H4 (cell line): ENCODE measurements at regions not wholly inside any gene's neighbourhood (a gene's known extent, or its start where the extent isn't known, plus 50 kb on each side); places are given as distances from the start of the nearest gene placed in this dataset.
A peak's percentile ranks its signal among the peaks of the same experiment; 100 is the strongest.
"Not testable (repeated sequence)": the region's sequence is repeated elsewhere in the genome, so short reads cannot be mapped to it uniquely, and the experiment has no call there.

Experiments used
- DNase-seq: peaks from one replicate; pipeline ENCODE4 v3.0.0-alpha.2; 2015; ENCODE audit warnings: low spot score

DNA sequence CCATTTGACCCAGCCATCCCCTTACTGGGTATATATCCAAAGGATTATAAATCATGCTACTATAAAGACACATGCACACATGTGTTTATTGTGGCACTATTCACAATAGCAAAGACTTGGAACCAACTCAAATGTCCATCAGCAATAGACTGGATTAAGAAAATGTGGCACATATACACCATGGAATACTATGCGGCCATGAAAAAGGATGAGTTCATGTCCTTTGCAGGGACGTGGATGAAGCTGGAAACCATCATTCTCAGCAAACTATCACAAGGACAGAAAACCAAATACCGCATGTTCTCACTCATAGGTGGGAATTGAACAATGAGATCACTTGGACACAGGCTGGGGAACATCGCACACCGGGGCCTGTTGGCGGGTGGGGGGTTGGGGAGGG, 913.4 kb upstream of the DIAPH2 start:
- not testable (repeated sequence) for DNase-seq

DNA sequence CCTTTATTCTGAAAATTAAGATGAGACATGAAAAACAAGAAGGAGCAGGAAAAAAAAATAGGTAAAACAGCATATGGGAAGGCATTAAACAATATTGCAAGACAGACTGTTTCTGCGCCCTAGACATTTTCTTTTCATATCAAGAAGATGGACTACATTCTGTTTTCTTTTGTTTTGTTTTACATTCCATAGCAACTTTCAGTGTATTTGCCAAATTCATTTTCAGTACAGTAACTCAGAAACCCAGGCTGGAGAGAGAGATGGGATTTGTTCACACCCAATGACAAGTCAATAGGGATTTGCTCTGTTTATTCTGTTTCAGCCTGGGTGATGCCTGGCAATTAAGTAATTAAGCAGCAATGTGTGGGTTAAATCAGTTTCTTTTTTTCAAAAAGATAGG, 892.8 kb upstream of the DIAPH2 start:
- no peak for DNase-seq

DNA sequence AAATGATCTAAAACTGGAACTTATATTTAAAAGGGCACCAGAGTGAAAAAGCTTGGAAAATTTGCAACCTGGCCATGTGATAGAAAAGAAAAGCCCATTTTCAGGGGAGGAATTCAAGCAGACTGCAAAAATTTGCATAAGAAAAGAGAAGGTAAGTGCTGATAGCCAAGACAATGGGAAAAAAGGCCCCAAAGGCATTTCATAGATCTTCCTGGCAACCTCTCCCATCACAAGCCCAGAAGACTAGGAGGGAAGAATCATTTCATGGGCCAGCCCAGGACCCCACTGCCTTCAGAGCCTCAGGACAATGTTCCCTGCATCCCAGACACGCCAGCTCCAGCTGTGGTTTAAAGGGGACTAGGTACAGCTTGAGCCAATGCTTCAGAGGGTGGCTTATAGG, 887.3 kb upstream of the DIAPH2 start:
- DNase-seq = no peak

DNA sequence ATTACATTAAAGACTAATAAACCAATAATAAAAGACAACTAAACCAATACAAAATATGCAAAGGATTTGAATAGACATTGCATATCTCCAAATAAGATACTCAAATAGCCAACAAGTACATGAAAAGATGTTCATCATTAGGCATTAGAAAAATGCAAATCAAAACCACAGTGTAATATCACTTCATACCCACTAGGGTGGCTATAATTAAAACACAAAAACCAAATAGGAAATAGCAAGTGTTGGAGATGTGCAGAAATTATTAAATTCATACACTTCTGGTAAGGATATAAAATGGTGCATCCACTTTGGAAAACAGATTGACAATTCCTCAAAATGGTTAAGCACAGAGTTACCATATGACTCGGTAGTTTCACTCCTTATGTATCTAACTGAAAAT, 860.8 kb upstream of the DIAPH2 start:
- no peak for DNase-seq

DNA sequence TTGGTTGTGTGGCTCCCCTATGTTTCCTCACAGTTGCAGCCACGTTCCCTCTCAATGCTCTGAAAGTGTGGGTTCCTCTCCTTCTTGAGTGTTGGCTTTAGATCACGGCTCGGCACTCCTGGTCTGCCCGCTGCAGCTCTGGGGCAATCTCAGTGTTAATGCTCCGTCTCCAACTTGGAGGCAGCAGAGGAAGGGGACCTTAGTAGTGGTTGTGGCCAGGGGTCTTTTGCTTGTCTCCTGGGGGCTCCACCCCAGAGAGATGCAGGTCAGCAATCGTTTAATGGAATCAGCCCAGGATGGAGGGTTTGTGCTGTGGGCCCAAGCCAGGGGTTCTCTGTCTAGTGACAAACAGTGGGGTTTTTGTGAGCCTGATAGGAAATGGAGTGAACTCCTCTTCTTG, 849.4 kb upstream of the DIAPH2 start:
- DNase-seq = no peak

DNA sequence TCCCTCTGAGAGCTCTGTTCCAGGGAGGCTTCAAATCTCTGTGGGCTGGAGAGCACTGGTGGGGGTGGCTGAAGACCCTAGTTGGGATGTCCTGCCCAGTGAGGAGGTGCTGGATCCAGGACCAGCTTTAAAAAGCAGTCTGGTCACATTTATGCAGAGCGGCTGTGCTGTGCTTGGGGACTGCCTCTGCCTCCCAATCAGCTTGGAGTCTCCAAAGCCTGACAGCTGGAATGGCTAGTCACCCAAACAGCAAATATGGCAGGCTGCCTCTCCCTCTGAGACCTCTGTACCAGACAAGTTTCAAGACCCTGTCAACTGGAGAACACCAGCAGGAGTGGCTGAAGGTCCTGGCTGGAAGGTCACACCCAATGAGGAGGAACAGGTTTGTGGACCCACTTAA, 848.1 kb upstream of the DIAPH2 start:
- DNase-seq = no peak

DNA sequence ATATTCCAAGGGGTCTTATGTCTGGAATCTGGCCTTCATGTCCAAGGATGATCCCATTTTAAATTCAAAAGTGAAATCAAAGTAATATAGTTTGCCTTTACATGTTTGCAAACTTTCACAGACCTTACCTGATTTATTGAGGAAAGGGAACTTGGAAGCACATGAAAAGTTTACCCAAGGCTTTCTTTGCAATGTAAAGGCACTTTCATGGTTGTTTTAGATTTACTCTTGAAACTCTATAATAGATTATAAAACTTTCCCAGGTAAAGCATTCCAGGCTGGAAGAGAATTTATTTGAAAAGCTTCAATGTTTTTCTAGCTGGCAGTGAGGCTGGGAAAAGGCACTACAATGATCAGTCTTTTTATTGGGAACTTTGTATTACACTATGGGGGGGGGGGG, 842.8 kb upstream of the DIAPH2 start:
- no peak for DNase-seq

DNA sequence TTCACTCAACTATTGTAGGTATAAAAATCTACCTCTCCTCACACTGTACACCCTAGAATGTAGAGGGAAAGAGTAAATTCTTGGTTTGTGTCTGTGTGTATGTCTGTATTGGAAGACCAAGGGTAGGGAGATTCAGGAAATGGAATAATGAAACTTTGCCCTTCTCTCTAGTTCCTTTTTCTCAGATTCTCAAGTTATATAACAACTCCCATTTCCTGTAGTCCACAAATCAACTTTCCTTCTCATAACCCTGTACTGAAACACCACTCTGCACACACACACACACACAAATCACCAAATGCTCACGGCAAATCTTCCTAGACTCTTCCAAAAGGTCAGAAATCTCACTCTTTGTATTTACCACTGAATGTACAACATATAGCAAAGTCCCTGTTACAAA, 824.5 kb upstream of the DIAPH2 start:
- no peak for DNase-seq

DNA sequence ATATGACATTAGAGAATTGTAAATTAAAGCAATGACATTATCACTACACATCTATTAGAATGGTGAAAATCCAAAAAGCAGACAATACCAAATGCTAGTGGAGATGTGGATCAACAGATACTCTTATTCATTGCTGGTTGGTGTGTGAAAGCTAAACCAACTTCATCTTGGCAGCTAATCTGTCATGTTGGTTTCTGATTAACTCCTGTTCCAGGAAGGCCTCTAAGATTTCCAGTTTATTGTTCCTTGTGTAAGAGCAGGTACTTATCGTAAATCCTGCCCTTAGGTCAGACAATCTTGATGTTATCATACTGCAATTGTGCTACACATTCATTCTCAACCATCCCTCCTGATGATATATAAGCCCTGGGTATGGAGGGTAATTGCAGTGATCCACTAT, 809.0 kb upstream of the DIAPH2 start:
- DNase-seq = no peak

DNA sequence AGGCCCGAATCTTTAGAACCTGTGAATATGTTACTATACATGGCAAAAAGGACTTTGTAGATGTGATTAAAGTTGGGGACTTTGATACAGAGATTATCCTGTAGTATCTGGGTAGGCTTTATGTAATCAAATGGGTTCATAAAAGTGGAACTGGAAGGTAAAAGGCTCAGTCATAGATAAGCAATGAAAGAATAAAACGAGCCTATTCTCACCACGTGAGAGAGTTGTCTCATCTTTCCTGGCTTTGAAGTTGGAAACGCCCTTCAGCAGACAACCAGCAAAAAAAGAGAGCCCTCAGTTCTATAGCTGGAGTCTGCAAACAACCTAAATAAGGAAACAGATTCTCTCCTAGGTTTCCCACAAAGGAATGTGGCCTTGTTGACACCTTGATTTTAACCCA, 805.8 kb upstream of the DIAPH2 start:
- no peak for DNase-seq

DNA sequence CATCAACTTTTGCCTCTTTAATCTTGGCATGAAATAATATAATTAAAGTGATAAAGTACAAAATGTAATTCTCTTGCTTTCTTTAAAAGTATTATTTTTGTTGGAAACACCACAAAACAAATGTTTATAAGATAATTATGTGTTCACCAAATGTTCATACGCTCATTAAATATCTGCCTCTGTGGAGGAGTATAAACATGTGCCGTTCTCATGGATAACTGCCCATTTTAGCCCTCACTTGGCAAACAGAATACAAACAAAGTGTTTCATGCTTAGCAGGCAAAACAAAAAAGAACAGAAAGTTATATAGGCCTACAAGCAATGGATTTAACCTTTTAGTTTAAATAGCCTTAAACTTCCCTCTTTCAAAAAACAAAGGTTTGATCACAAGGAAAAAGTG, 800.5 kb upstream of the DIAPH2 start:
- peak; percentile 52 for DNase-seq

DNA sequence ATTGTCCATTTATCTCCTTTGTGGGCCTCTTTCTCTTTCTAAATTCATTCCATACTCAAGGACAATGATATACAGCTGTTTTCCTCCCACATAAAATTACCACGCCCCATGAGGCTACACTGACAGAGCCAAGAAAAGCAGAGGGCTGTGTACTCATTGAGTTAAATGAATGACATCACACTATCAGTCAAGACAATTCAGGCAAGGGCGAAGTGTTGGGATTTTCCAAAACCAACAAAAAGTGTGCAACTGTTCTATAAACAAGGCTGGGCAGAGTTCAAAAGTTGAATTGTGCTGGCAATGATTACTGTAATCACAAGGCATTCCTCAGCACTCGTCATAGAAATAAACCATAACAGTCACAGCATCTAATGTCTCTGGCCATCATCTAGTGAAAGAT, 799.6 kb upstream of the DIAPH2 start:
- peak; percentile 86 for DNase-seq

DNA sequence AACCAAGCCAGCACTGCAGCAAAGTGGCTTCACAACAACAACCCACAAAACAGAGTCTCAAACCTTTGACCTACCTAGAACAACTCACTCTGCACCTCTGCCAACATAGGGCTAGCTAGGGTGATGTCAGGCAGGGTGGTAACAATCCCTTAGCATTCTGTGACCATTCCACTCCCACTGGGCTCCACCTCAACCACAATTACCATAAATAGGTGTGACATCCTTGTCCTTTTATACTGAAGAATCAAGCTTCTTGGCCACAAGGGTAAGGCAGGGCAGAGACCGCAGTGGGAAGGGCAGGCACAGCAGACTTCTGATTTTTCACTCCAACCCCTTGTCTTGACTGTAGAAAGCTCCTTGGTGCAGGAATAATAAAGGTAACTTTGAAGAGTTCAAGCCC, 795.4 kb upstream of the DIAPH2 start:
- DNase-seq = peak; percentile 6

DNA sequence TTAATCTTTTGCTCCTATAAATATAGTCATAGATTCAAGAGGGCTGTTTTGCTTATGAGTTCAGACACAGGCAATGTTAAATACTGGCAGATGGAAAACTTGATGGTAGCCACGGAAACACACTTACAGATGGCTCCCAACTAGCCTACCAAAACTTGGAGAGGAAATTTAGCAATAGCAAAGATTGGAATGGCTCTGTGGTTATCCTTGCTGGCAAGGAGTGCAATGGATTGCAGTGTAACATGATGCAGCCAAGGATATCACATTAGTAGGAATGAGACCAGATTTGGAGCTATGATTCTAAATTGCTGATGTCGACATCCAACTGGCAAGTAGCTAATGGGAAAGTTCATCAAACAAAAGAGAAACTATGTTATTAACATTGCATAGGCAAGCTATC, 791.0 kb upstream of the DIAPH2 start:
- DNase-seq = peak; percentile 69

DNA sequence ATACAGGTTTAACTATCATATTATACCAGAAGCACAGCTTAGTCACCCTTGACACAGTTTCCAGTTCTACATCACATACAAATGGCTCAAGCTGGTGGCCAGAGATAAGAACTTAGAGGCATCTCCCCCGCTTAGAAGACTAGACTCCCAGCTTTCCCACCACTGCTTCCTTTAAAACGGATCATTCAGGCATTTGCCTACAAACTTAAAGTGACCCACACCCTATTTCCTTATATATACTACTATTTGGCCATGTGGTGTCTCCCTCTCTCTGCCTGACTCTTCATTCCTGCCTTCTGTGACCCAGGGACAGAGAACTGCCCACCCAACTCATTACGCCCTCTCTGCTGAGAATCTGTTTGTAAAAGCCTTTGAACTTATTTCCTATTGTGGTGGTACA, 781.2 kb upstream of the DIAPH2 start:
- DNase-seq = peak; percentile 11

DNA sequence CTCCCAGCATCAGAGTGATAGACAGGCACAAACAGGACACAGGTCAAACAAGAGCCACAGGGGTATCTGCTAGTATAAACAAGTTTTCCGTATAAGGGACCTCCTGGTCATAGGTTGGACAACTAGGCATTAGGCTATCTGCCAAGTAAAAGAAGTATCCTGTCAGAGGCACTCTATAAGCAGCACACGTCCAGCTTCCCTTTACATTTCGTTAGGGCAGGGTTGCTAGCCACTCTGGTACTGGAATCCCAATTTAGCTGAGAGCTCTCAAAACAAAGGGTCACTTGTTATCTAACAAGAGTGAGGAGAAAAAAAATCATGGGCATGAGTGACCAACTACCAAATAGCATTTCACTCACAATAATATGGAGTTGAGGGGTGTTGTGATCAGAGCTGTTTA, 780.7 kb upstream of the DIAPH2 start:
- DNase-seq = no peak

DNA sequence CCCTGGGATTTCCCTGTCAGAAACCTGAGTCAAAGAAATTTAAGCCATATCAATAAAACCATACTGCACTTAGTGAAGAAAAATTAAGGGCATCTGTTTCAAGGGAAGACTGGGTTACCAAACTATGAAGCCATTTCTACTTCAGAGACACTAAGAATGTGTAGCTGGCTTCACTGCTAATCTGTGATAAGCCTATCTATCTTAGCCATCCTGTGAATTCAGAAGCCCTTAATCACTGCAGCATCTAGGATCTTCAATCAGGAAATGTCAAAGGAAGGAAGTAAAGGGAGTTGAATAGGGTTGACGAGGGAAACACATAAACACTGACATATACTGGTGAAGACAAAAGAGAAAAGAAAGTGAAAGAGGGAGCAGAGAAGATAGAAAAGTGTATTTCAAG, 777.6 kb upstream of the DIAPH2 start:
- no peak for DNase-seq

DNA sequence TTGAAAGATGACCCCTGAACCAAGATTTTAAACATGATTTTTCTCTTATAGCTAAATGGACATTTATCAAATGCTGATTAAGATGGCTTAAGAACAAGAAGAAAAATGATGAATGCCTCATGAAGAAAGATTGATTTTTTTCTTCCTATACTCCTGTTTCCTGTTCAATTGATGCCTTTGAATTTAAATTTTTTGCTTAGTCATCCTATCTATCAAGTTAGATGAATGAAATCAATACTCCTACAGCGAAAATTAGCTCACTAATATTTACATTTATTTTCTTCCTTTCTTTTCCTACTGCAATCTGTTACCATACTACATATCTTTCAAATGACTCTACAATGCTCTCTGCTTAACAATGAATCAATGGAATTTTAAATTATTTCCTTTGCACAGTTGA, 773.6 kb upstream of the DIAPH2 start:
- no peak for DNase-seq

DNA sequence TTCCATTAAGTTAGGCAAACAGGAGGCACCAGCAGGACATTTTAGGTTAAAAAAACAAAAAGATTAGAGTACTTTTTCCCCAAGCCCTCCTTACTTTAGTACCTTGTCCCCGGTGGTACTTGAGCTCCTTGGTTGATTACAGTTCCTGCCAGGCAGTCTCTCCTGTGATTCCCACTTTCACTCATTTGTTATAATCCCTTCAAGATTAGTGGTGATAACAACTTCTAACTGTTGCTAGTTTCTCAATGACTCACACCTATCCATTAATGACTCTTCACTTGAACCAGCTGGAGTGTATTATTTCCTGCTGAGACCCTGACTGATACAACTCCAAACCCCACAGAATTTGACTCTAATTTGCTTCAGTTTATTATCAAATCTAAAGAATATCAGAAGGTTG, 765.0 kb upstream of the DIAPH2 start:
- DNase-seq = no peak

DNA sequence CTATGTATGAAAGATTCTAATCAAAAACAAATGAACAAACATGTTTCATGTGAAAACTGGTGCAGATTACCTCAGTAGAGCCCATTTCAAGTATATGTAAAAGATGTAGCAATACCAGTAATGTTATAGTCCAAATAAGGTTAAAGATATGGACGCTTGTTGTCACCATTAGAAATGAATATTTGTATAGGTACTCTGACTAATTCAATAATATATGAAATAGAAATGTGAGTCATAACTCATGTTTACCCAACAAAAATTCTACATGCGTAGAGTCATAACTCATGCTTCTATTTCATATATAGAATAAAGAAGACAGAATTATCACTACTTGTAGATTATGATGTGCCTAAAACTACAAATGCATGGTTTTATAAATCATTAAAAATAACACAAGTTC, 739.1 kb upstream of the DIAPH2 start:
- no peak for DNase-seq

DNA sequence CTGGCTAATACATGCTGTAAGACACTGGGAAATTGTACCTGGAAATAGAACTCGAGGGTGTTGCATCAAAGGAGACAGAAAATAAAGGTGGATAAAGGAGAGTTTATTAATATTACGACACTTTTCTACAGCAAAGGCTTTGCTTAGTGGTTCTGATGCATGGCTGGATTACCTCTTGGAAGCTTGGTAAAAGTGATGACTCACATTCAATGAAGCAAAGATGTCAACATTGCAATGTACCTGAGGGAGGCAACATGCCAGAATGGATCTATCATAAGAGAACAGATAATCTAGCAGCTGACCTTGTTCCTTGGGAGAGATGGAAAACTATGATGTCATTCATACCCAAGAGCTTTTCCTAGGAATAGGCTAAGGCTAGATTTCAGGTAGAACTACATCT, 735.1 kb upstream of the DIAPH2 start:
- DNase-seq = no peak

DNA sequence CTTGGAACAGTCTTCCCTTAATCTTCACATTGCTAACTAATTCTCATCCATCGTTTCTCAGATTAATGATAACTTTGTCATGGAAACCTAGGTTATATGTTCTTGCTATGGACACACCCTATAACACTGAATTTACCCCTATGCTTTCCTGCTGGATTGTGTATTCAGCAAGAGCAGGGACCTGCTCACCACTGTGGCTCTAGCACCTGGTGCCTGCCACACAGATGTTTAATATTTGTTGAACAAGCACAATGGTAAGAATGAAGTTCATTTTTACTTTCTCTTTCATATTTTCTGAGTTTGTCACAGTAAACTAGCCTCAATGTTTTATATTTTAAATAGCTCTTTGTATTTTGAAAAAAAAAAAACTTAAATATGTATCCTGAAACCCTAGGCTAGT, 734.0 kb upstream of the DIAPH2 start:
- no peak for DNase-seq

DNA sequence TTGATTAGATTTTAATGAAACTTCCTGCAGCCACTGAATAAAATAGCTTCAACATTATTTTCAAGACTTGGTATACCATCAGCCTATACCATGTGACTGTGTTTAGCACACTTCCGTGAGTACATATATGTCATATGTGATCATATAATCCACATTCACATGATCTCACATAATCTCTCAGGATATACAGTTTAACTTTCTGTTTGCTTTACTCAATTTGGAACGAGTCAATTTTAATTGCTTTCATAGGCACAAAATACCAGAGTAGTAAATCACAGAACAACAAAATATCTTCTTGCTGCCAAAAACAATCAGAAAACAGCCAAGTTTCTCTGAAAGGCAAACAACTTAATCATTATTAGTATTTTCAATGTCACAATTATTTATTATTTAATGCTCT, 731.1 kb upstream of the DIAPH2 start:
- no peak for DNase-seq

DNA sequence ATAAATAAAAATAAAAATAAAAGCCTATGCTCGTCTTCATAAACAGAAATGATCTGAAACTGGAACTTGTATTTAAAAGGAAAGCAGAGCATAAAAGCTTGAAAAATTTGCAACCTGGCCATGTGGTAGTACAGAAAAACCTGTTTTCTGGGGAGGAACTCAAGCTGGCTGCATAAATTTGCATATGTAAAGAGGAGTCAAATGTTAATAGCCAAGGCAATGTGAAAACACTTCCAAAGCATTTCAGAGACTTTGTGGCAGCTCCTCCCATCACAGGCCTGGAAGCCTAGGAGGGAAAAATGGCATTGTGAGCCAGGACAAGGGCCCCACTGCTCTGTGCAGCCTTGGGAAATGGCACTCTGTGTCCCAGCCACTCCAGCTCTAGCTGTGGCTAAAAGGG, 727.9 kb upstream of the DIAPH2 start:
- no peak for DNase-seq

DNA sequence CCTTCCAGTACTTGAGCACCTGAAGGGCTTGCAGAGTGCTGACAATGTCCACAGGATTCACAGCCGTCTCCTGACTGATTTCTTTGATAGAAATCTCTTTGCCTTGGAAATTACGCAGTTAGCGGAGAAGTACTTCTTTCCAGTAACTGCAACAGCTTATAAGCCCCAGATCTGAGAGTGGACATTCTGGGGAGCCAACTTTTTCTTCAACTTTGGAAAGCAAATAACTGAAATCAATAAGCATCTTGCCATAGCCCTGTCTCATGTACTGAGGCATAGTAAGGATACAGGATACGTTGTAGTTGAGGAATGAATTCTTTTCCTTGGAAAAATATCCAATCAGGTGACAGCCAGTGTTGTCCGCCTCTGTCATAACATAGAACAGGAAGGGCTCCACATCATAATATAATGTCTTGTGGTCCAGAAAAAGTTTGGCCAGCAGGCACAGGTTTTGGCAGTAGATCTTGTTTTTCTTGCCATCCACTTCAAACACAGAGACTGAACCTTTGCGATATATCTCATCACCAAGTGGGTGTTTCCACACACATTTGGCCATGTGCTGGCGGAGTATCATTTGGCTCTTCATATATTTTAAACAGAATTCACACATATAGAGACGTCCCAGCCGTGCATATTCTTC, 711.1 kb upstream of the DIAPH2 start:
- DNase-seq = not testable (repeated sequence)
